HT-29 (cell line): ENCODE measurements at regions not wholly inside any gene's neighbourhood (a gene's known extent, or its start where the extent isn't known, plus 50 kb on each side); places are given as distances from the start of the nearest gene placed in this dataset.

ENCODE experiments used
- DNase-seq: peaks from one replicate; pipeline ENCODE4 v3.0.0-alpha.2; 2015; ENCODE audit warnings: low spot score

DNA sequence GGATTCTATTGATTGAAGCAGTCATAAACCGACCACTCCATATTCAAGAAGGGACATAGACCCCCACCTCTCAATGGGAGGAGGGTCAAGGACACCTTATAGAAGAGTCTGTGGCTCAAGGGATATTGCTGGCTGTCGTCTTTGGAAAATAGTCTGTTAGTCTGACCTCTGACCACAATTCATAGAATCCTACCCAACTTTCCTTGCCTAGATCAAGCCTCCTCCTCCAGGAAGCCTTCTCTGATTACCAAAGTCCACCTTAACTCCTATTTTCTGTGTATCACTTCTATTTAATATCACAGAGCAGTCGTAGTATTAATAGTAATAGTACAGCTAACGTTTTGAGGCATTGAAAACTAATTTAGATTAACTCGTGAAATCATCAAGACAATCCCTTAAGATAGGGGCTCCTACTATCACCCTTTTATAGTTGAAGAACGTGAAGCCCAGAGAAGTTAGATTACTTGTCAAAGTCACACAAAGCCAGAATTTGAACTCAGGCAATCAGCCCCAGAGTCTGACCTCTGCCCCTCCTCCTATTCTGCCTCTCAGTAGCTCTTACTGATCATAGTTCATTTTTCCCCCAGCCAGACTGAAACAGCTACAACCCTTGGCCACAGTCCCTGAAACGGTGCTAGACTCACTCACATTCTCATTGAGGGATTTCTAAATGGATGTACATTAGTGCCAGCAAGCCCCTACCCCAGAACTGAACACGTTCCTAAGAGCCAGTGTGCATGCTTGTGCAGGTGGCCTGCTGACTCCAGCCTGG is 636.6 kb downstream of the MID1IP1 start:
- no peak for DNase-seq

DNA sequence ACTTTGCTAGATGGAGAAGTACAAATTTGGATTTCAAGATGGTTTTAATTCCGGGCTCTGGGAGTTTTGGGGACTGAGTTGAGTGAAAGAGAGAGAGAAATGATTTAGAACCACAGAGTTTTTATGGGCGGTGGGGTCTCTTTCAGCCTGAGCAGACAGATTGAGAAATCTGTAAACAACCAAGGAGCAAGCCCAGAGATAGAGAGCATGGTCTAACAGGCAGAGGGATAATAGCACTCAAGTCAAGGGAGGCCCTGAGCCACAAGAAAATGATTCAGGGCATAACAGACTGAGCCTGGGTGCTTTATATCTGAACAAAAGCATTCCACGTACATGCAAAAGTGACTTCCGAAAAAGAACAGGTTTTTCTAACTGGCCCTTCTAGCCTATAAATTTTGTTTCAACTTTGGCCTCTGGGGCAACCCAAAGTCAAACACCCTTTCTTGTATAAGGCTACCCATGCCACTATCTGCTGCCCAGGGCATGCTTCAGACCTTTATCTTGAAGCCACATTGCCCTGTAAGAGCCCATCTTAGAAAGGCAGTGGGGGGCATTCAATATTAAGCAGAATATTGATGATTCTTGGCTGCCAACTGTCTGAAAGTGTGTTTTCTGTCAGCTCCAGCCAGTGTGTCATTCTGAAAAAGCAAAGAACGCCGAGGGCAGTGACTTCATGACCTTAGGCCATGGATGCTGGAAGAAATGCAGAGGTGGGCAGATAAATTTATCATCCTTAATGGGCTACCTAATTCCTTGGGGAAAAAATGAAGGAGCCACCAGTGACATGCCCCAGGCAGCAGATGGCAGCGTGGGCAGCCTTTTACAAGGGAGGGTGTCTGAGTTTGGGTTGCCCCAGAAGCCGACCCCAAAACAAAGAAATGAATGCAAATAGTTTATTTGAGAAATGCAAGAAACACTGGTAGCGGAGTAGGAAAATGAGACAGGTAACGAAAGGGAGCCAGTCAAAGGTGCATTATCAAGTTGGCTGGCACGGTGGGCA is 637.6 kb downstream of the MID1IP1 start:
- no peak for DNase-seq

DNA sequence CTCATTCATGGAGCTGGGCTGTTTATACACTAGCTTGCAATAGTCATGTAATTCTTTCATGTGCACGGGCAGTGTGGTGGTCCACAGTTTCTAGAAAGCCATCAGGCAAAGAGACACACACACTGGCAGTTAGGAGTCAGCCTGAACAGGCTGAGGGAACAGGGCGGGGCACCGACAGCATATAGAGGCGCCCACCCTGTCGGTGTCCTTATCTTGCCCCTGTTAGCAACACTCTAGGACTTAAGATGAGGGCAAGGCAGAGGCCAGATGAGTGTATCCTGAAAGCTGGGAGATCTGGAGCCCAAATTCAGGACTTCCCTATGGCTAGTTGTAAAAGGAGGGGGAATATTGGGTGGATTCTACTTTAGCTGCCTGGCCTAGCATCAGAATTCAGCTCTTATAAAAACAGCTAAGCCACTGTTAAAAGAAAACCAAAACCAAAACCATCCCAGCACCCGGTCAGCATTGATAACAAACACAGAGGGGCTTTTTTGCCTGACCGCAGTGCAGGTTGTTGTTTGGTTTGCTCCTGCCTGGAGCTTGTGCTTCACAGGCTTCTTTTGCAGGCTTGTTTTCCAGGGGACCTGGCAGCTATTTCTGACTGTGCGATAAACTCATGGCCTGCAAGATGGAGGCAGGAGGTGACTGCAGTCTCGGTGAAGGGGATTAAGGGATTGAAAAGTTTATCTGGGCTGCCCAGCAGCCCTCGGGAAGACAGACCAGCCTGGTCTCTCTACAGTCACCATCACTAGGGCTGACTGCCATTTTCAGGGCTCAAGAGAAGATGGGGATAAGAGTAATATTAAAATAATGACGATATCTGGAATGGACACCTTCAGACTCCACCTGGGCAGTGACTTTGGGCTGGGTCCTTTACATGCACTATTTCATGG is 638.9 kb downstream of the MID1IP1 start:
- no peak for DNase-seq

DNA sequence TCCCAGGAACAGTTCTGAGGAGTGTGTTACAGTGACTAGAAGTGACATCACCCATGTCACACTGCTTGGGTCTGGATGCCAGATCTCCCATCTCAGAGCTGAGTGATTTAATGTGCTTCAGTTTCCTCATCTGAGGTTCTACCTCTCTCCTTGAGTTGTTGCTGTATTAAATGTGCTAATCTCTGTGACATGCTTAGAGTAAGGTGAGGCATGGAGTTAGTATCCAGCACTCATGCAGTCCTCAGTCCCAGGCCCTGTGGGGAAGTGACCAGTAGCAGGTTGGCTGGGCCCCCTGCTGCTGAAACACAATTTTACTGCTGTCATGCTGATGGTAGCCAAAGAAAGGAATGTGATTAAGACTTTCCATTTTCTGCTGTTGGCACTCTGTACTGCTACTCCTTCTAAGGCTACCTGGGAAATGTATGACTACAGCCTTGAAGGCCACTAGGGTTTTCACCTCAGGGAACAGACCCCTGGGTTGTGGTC is 639.6 kb downstream of the MID1IP1 start:
- DNase-seq: no peak

DNA sequence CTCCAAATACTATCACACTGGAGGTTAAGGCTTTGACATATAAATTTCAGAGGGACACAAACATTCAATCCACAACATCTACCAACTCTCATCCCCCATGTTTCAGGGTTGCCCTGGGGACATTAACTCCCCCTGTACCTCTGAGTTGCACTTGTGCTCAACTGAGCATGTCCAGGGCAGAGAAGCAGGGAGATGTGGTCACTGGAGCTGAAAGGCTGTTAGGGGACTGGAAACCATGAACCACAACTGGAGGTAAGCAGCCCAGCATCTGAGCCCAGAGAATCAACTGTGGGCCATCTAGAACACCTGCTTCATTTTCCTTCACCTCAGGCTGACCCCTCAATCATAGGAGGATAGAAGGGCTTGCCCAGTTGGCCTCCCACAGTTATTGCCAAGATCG is 641.1 kb downstream of the MID1IP1 start:
- DNase-seq: no peak

DNA sequence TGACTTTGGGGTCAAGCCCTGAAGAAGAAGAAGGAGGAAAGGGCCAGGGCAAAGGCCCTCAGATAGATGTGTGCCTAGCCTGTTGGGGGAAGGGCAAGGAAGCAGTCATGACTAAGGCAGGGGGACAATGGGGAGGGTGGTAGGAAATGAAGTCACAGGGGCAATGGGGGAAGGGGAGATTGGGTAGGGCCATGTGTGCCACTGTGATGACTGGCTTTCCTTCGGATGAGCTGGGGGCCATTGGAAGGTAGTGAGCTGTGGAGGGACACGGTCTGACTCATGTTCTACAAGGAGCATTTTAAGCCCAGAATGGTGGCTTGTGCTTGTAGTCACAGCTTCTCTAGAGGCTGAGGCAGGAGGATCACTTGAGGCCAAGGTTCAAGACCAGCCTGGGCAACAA is 642.0 kb downstream of the MID1IP1 start:
- DNase-seq: no peak

DNA sequence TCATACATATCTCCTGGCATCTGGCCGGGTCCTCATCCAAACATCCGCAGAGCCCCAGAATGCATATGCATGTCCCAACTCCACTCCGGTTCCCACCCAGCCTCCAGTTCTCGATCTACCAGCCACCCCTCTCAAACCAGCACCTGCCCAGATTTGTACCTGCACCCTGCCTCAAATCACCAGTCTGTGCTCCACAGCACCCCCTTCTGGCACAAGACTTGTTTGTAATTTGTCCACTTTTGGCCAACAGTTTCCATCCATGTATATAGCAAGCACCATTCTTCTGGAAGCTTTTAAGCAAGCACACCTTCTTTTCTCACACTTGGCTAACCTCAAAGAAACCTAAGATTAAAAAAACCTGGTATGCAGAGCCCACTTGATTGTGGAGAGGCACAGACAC is 644.1 kb downstream of the MID1IP1 start:
- DNase-seq: peak; percentile 23

DNA sequence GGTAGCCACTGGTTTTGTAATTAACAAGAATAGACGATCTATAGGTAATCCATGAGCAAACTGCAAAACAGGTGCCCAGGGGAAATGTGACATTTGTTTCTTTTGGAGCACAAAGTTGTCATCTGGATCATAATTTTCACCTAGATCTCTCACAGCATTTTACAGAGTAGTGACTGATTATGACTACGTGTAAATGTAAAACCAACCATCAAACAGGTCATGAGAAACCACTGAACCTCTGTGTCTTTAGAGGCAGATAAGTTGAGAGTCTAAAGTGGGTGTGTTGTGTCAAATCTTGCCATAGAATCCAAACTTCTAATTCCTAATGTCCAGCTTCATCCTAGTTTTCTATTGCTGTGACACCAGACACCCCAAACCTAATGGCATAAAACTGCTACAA is 648.1 kb downstream of the MID1IP1 start:
- no peak for DNase-seq

DNA sequence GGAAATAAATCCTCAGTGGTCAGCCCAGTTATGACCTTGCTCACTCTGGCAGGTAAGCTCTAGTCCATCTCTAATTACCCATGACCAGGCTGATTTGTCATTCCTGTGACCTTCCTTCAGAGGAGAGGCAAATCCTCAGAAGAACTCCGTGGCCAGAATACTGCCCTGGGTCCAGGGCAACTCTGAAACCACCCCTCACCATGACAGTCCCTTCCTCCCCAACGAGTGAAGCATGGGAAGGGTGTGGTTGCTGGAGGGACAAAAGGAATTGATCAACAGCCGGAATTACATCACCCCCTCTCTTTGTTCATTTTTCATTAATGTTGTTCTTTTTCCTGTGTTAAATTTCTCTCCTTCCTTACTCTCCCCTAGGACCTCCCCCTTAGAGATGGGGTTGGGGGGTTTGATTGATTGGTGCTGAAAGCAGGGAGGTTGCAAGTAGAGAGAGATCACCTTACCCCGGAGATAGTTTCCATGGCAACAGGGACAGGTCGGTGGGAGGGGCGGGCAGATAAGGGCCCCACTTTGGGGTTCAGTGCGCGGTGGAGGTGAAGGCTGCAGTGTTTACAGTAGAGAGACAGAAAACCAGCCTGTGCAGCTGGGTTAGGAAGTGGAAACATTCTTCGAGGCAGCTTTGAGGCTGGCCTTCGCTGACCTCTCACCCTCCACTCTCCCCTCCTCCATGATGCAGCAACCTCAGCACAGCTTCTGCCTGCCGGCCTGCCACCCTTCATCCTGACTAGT is 647.4 kb downstream of the BCOR start:
- no peak for DNase-seq

DNA sequence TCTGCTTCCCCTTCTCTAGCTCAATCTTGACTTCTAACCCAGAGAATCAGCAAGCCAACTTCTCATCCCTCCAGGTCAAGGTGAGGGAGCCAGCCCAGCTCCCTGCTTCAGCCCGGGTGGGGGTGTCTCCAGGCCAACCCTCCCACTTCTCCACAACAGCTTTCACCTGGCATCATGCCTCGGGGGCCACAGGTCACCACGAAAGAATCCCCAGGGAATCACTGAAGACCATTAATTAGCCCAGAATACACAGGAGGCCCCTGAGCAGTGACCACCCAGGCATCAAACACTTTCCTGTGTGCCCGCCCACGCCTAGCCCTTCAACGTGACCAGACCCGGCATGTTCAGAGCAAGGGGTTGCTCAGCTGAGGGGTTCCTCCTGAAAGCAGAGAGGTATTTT is 646.7 kb downstream of the BCOR start:
- DNase-seq: no peak

DNA sequence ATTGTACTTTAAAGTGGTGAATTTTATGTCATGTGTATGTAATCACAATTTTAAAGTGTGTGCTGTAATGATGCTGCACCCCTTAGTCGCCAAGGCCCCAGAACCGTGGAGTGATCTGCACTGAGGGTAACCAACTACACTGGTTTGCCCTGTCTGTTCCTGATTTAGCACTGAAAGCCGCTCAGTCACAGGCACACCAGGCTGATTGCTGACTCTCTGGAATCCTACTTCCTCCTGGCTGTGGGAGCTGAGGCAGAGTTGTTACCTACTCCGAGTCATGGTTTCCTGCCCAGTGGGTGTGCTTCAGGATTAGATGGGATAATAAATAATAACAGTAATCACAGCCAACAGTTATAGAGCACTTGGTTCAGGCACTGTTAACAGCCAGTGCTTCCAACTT is 645.4 kb downstream of the BCOR start:
- no peak for DNase-seq

DNA sequence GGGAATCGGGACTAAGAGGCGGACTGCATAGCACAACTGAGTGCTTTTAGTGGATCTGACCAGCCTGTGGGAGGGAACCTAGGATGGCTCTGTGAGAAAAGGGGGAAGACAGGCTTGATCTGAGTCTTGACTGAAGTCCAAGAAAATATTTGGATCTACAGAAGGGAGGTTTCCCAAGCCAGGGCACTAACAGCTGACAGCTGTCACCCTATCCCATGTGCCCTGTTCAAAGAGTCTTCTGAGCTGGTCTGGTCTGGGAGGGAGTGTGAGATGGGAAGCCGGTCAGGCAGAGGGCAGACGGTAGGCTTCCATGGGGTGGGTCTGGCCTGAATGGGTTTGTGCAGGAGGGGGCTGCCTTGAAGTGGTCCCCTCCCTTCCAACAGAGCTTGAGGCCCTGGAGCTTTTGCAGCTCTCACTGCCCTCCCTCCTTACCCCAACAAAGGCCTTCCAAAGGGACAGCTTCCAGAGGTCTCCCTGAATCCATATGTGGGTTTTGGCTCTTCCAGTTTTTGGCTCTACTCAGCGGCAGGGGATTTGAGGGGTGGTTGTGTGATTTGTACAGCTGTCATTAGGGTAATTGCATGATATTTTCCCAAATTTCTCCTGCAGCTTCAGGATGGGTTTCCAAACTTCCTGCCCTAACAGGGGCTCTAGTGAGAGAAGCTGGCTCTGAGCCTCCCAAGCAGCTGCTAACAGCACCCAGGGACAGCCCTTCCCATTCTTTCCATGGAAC is 643.7 kb downstream of the BCOR start:
- no peak for DNase-seq

DNA sequence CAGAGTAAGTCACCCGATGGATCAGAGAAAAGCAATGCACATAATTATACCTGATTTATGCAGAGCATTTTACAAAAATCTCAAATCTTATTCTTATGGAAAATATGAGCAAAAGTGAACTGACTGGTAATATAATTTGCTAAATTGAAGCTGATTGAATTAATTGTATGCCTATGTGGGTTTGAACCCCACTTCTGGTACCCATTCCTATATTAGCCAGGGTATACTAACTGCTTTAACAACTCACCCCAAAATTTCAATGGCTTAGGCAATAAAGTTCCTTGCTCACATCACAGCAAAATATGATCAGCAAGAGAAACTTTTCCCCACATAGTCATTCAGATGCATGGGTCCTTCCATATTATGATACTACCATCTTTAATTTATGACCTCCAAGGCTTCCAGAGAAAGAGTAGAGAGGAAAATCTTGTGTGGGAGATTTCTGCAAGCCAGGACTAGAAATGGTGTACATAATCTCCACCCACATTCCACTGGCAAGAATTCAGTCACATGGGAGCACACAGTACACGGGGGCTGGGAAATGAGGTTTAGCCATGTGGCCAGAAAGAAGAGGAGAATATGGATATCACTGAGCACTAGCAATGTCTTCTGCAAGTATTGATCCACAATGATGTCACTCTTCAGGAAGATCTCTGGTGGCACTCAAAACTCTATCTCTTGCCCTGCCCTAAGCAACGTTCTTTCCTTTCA is 640.7 kb downstream of the BCOR start:
- DNase-seq: no peak

DNA sequence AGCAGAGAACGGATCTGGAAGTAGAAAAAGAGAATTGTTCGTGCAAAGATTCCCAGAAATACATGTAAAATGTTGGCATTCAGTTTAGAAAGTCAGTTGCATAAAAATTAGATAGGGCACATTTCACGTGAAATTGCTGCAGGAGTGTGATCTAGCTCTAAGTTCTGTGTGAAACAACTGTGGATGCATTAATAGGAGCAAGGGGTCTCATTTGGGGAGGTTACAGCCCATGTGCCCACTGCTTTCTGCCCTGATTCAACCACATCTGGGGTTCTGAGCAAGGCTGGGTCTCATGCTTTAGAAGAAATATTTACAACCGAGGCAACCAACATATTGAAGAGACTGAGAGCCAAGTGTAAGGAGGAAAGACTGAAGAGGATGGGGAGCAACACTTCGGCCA is 639.0 kb downstream of the BCOR start:
- DNase-seq: no peak

DNA sequence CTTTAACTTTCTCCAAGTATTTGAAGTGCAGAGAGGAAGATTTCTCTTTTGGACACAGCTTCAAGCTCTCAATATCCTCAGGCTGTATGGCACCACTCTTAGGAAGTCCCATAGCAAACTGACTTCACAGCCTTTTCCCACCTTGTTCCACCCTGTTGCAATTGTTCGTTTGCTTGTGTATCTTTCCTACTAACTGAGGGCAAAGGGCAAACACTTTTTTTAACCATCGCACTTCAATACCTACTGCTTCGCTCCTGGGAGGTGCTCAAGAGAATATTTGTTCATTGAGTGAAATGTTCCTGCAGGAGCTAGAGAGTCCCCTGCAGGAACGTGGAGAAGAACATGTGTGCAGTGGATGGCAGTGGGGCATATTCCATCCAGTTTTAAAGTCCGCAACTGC is 638.6 kb downstream of the BCOR start:
- DNase-seq: no peak

DNA sequence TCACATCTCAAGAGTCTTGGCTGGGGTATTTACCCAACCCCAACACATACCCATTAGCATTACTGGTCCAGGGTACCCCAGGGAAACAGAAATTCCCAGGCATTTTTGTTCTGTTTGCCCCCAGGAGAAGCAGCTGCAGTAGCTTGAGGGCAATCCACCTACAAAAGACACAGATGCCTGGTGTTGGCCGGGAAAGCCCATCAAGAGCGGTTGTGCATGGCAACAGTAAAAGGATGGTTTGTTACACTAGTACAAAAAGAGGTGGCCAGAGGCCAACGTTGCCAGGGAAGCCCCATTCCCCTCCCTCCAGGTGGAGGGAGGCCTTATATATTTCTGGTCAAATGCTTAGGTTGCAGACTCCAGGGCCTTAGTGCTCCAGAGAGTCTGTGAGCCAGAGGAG is 637.8 kb downstream of the BCOR start:
- DNase-seq: no peak

DNA sequence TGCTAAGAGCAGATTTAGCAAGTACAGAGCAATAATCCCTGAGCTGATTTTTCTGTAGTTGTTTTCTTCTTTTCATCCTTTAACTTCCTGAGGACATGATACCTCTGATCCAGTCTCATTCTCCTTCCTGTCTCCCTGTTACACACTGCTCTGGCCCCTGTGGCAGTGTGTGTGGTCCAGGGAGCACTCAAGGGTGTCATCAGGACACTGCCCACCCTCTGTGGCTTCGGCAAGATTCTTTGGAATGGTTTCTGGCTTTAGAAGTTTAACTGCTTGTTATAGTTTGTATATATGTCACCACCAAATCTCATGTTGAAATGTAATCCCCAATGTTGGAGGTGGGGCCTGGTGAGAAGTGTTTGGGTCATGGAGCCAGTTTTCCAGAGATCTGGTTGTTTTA is 637.3 kb downstream of the BCOR start:
- DNase-seq: no peak

DNA sequence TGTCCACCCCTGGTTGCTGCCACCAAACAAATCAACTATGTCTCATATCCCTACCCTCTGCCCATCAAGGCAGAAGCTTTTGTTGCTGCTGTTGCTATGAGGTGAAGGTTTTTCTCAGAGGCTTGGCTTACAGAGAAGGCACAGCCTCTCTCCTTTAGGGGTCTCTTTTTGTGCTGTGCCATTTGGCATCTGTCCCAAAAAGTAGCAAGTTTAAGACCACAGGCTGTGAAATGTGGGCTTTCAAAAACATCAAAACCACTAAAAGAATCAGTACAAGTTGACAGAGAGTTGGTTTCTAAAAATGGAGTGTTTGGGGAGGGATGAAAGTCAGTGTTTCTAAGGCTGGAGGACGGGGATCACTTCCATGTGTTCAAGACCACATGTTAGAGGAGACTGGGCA is 634.9 kb downstream of the BCOR start:
- DNase-seq: no peak

DNA sequence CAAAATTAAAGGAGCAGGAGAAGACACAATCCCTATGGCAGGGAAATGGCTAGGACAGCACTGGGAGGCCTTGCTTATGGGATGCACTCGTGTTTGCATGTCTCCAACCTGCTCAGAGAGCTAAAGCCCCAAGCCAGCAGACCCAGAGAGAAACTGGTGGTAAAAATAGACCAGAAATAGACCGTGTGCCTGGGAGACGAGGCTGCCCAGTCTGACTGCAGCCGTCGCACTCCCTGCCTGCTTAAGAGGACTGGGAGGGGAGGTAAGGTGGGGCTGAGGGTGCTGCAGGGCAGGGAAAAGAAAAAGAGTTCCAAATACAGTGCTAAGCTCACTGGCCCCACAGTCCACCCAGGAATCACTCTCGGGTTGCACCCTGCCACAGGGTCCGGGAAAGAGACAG is 633.5 kb downstream of the BCOR start:
- no peak for DNase-seq

DNA sequence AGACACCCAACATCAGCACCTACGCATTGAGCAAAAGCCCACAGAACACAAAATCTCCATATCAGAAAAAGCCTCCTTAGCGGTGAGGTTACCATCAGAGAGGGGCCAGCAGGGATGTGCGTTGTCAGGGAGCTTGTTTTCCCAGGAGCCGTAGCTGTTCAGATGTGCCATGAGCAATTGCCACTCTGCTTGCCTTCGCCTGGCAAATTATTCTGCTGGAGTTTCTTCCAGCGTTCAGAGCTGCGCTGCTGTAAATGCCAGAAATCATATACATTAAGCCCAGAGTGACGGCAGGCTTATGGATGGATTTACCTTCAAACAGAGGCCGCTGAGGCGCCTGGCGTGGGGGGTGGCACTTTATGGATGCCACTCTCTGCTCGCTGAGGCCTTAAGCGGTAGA is 632.3 kb downstream of the BCOR start:
- DNase-seq: no peak
